Gastrocnemius medialis (tissue), 4 donors: ENCODE measurements at regions not wholly inside any gene's neighbourhood (a gene's known extent, or its start where the extent isn't known, plus 50 kb on each side); places are given as distances from the start of the nearest gene placed in this dataset.

Experiments used
- ATAC-seq, 2 donors: fragments of 150-250 bp; one replicate each; pipeline ENCODE4 v1.9.1; 2016
- DNase-seq, 2 donors: peaks; one replicate each; pipeline ENCODE4 v3.0.0-alpha.2; 2019
- H3K27ac ChIP-seq, 4 donors: fragments of 200-600 bp; sonication (generic); 1 replicate in 1 of 4; 2 replicates in 3 of 4; pipeline ENCODE4 v1.5.1; 2016 to 2018; ENCODE audit warnings: mild to moderate bottlenecking in 2 of 4, moderate library complexity in 1 of 4
- H3K27me3 ChIP-seq, 3 donors: fragments of 200-600 bp; sonication (generic) in 2 of 3; 1 replicate in 1 of 3; 2 replicates in 2 of 3; pipeline versions ENCODE4 v1.5.1 to v1.6.0; 2016 to 2019; ENCODE audit warnings: mild to moderate bottlenecking in 1 of 3, moderate library complexity in 1 of 3
- H3K36me3 ChIP-seq, 2 donors: fragments of 200-600 bp; sonication (generic) in 1 of 2; one replicate each; pipeline ENCODE4 v1.5.1; 2017 to 2018
- H3K4me1 ChIP-seq, 2 donors: fragments of 200-600 bp; sonication (generic) in 1 of 2; one replicate each; pipeline ENCODE4 v1.5.1; 2016 to 2017; ENCODE audit warnings: mild to moderate bottlenecking in 2 of 2
- H3K4me3 ChIP-seq, 4 donors: fragments of 200-600 bp; sonication (generic) in 3 of 4; 1 replicate in 1 of 4; 2 replicates in 3 of 4; pipeline ENCODE4 v1.5.1; 2016 to 2019; ENCODE audit warnings: mild to moderate bottlenecking in 2 of 4
- H3K9me3 ChIP-seq, 3 donors: fragments of 200-600 bp; sonication (generic) in 2 of 3; 1 replicate in 1 of 3; 2 replicates in 2 of 3; pipeline ENCODE4 v1.5.1; 2016 to 2019
- POLR2A ChIP-seq, 2 donors: fragments of 450-650 bp; IDR thresholded peaks; one replicate each; pipeline ENCODE4 v1.6.1; 2017; ENCODE audit warnings: antibody characterized with exemption in 2 of 2, mild to moderate bottlenecking in 2 of 2, moderate library complexity in 2 of 2
- in situ Hi-C, 4 donors: fragments of 200-750 bp; cut with MboI; loops; one replicate each; pipeline versions ENCODE4 v1.15.0 to v1.8.0; 2017; ENCODE audit warnings: low sequenced_read_pairs in 4 of 4
- intact Hi-C: fragments of 100-400 bp; cut with DNase I; formaldehyde crosslinking; loops from one replicate; pipeline ENCODE4 v1.15.1; 2023; ENCODE audit warnings: low total_unique reads
- TF ChIP-seq, protein P1 (sequence below), 5 experiments: fragments of 450-650 bp in 3 of 5; fragments of 200-600 bp in 2 of 5; sonication (generic) in 2 of 5; IDR thresholded peaks in 4 of 5; conservative IDR thresholded peaks in 1 of 5; 1 replicate in 4 of 5; 2 replicates in 1 of 5; pipeline ENCODE4 v1.5.1; 2016 to 2019; ENCODE audit warnings: antibody characterized with exemption in 5 of 5, mild to moderate bottlenecking in 3 of 5, moderate library complexity in 3 of 5

DNA sequence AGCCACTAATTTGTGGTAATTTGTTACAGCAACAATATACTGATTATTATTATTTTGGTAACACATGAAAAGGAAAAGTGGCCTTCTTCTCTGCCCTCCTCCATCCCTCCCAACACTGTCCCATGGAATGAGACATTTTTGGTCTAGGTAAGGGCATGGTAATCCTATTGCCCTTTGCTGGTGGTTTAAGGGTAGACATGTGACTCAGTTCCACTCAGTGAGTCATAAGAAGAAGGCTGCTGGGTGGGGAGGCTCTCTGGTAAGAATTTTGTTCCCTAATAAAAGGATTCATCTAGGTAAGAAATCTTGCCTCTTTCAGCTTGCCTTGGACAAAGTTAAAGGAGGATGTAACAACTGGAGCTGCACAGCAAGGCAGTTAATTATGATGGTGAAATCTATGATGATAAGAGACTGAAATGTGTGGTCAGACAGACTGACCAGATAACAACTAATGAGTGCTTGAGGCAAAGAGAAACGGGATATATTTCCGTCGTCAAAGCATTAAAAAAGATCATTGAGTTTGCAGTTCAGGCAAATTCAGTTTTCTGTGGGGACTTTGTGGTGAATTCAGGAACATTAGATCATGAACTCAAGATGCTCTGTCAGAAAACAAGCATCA lies 232.0 kb upstream of the KCNK2 start:
- Histone ChIP-seq H3K9me3 (no peaks in the 10 kb centered on the region), H3K4me1 (no peaks in the 10 kb centered on the region), H3K27ac (no peak overlapping the region), H3K4me3 (no peak overlapping the region), H3K36me3 (no peaks in the 10 kb centered on the region), H3K27me3 (peaks cover 0 to 3% (median 0%) of the 10 kb centered on the region in 3 donors)
- TF ChIP-seq POLR2A (IDR thresholded peaks at IDR 0.05), result no peak
- TF ChIP-seq, protein P1, sequence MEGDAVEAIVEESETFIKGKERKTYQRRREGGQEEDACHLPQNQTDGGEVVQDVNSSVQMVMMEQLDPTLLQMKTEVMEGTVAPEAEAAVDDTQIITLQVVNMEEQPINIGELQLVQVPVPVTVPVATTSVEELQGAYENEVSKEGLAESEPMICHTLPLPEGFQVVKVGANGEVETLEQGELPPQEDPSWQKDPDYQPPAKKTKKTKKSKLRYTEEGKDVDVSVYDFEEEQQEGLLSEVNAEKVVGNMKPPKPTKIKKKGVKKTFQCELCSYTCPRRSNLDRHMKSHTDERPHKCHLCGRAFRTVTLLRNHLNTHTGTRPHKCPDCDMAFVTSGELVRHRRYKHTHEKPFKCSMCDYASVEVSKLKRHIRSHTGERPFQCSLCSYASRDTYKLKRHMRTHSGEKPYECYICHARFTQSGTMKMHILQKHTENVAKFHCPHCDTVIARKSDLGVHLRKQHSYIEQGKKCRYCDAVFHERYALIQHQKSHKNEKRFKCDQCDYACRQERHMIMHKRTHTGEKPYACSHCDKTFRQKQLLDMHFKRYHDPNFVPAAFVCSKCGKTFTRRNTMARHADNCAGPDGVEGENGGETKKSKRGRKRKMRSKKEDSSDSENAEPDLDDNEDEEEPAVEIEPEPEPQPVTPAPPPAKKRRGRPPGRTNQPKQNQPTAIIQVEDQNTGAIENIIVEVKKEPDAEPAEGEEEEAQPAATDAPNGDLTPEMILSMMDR (IDR thresholded peaks at IDR 0.05 in 4 of 5, conservative IDR thresholded peaks at IDR 0.05 in 1 of 5), result no peak
- in situ Hi-C loops (no loop called here), intact Hi-C loops (no loop called here)
- DNase-seq (no peak), ATAC-seq (no peak)

DNA sequence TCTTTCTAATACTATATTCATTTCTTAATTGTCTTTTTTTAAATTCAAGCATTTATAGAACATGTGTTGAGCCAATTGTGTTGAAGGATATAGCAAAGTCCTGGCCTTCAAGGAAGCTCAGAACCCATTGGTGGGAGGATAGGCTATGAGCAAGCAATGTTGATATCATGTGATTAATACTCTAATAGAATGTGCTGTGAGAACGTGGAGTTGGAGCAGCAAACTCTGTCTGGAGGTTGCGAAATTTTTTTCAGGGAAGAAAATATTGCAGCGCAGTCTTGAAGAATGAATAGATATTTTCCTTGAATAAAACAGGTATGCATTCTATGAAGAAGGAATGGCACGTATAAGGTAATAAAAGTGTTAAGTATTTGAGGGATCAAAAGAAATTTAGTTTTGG lies 229.2 kb upstream of the KCNK2 start:
- intact Hi-C loops, result no loop called here
- DNase-seq (no peak), ATAC-seq (no peak)
- Histone ChIP-seq H3K36me3 (no peaks in the 10 kb centered on the region), H3K4me1 (no peaks in the 10 kb centered on the region), H3K4me3 (no peak overlapping the region), H3K27ac (no peak overlapping the region), H3K9me3 (no peaks in the 10 kb centered on the region), H3K27me3 (peaks cover 0 to 3% (median 0%) of the 10 kb centered on the region in 3 donors)
- in situ Hi-C loops, result no loop called here
- TF ChIP-seq POLR2A (IDR thresholded peaks at IDR 0.05), result no peak
- TF ChIP-seq, protein P1 (IDR thresholded peaks at IDR 0.05 in 4 of 5, conservative IDR thresholded peaks at IDR 0.05 in 1 of 5), result no peak

DNA sequence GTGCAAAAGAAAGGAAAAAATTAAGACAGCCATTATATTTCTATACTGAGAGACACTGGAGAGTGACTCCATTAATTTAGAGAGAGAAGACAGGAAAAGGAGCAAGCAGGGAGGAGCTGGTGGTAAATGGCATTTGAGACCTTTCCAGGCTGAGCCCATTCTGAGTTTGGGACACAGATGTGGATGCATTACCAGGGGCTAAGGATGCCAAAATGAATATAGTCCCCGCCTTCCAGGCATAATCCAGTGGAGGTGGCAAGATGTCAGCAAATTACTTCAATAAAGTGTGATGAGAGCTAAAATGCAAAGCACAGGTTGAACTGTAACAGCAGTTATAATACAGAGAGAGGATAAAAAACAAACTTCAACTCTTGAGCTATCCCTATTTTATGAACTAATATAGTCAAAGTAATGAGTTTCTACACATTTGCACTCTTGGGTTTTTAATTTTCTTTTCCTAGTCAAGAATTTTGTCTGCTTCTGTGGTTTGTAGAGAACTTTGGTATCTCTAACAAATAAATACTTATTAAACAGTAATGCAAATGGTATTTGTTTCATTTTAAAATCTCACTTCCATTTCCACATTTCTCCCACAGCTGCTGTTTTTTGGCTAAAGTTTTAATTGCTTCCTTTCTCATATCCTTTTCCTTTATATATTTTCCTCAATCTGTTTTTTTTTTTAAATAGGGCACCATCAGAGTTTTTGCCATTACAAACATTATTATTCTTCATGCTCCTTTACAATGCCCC lies 228.2 kb upstream of the KCNK2 start:
- no peak for TF ChIP-seq POLR2A (IDR thresholded peaks at IDR 0.05)
- TF ChIP-seq, protein P1 (IDR thresholded peaks at IDR 0.05 in 4 of 5, conservative IDR thresholded peaks at IDR 0.05 in 1 of 5), result no peak
- ATAC-seq (no peak), DNase-seq (no peak)
- in situ Hi-C loops (no loop called here), intact Hi-C loops (no loop called here)
- Histone ChIP-seq H3K36me3 (no peaks in the 10 kb centered on the region), H3K27me3 (peaks cover 0 to 3% (median 0%) of the 10 kb centered on the region in 3 donors), H3K4me1 (no peaks in the 10 kb centered on the region), H3K27ac (no peak overlapping the region), H3K4me3 (no peak overlapping the region), H3K9me3 (no peaks in the 10 kb centered on the region)

DNA sequence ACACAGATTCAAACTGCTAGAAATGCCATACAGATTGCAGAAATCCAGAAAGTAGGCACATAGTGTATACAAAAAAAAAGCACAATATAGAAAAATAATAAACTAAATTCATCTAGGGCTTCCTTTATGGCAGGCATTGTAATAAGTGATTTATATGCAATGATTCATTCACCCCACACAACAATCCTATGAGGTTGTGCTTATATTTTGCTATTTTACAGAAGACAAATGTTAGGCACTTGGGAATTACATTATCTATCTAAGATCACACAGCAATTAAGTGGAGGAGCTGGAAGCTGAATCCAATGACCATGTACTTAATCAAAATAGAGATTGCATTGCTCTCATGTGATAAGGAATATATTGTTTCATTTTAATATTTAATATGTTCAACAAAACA lies 225.7 kb upstream of the KCNK2 start:
- H3K27ac ChIP-seq, result no peak overlapping the region
- intact Hi-C loops, result no loop called here
- DNase-seq (no peak), ATAC-seq (no peak)
- no peaks in the 10 kb centered on the region for H3K36me3 ChIP-seq
- H3K9me3 ChIP-seq, result no peaks in the 10 kb centered on the region
- H3K4me1 ChIP-seq, result no peaks in the 10 kb centered on the region
- TF ChIP-seq POLR2A (IDR thresholded peaks at IDR 0.05), result no peak
- TF ChIP-seq, protein P1 (IDR thresholded peaks at IDR 0.05 in 4 of 5, conservative IDR thresholded peaks at IDR 0.05 in 1 of 5), result no peak
- H3K27me3 ChIP-seq, result peaks cover 0 to 3% (median 0%) of the 10 kb centered on the region in 3 donors
- in situ Hi-C loops, result no loop called here
- no peak overlapping the region for H3K4me3 ChIP-seq
